GM10266 (cell line): ENCODE measurements at regions not wholly inside any gene's neighbourhood (a gene's known extent, or its start where the extent isn't known, plus 50 kb on each side); places are given as distances from the start of the nearest gene placed in this dataset.
"Not testable (repeated sequence)": the region's sequence is repeated elsewhere in the genome, so short reads cannot be mapped to it uniquely, and the experiment has no call there.

Source experiments
- DNase-seq: peaks from one replicate; pipeline ENCODE4 v3.0.0; 2012; ENCODE audit errors: extremely low spot score
- CTCF ChIP-seq: IDR thresholded peaks from 2 replicates; pipeline ENCODE4 v1.5.1; 2012; ENCODE audit warnings: mild to moderate bottlenecking, low read depth; ENCODE audit not compliant: control insufficient read depth, insufficient read depth; ENCODE audit errors: missing control alignments

- no peak for DNase-seq
- no peak for TF ChIP-seq CTCF
Observed at GRCh38 chr5:130514984-130515690, 610.9 kb downstream of the CHSY3 start.

GRCh38 chr5:130502702-130503101, 598.4 kb downstream of the CHSY3 start:
- no peak for TF ChIP-seq CTCF
- no peak for DNase-seq

GRCh38 chr5:130501151-130501865, 597.0 kb downstream of the CHSY3 start:
- TF ChIP-seq CTCF = no peak
- DNase-seq = no peak

DNA sequence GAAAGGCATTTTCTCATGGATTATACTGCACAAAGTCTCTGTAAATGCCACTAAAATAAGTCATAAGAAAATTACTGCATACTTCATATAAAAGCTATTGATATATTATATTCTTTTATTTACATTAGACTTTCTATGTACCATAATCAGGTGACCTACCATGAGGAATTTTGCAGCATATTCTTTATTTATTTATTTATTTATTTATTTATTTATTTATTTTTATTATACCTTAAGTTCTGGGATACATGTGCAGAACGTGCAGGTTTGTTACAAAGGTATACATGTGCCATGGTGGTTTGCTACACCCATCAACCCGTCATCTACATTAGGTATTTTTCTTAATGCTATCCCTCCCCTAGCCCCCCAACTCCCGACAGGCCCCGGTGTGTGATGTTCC, 596.2 kb downstream of the CHSY3 start:
- DNase-seq = not testable (repeated sequence)

DNA sequence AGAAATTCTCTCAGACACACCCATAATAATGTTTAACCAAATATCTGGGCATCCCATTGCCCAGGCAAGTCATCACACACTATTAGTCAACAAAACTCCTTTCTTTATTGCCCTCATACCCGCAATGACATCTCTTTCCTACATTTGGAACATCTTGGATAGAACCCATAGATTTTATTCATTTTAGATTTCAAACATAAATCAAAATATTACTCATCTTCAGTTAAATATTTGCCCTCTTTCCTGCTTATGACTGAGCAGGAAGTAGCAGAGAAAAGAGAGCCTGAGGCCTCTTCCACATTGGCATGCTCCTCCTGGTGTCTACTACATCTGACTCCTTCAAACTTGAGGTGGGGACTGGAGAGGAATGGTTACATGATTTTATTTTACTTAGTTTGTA, 592.0 kb downstream of the CHSY3 start:
- TF ChIP-seq CTCF = no peak
- no peak for DNase-seq

DNA sequence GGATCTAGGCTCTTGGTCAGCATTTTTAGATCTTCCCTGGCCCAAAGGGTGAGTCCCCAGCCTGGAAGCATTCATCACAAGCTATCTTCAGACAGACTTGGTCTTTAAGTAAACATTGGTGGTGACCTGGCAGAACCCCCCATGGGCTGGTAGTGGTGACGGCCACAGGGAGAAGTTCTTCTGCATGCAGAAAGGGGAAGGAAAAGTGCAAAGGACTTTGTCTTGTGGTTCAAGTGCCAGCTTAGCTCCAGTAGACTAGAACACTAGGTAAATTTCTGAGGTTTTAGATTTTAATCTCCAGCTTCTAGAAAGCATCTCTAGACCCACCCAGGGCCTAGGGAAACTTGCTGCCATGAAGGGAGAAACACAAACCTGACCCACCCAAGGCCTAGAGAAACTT, 584.0 kb downstream of the CHSY3 start:
- TF ChIP-seq CTCF = no peak
- DNase-seq = no peak

DNA sequence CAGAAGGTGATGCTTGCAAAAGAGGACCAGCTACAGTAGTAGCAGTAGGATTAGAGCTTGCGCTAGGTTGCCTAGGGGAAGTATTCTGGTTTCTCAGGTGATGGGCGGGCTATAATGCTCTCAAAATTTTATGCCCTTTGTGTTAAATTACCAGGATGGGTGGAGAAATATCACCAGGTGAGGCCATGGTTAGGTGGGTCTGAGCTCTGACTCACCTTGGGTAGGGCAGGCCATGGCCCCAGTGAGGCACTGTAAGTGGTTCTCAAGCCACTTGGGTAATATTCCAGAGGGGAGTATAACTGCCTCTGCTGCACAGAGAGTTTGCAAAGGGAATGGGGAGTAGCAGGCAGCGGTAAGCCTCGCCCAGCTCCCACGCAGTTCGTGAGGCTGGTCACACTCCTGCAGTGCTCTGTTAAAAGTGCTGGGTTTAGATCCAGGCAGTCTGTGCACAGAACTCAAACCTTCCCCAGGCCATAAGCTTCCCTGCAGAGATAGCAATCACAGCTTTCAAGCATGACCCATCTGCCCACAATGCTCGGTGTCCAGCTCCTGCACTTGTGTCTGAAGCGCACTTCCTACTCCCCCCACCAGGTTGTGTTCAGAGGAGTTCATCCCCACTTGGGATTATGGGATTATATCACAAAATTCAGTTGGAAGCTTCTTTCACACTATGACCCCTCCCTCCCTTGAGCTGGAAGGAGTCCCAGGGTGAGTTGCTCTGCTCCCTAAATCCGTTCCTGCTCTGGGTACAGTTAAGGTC, 575.0 kb downstream of the CHSY3 start:
- no peak for TF ChIP-seq CTCF
- no peak for DNase-seq
